Fibroblast of the aortic adventitia (primary cell): ENCODE measurements at regions not wholly inside any gene's neighbourhood (a gene's known extent, or its start where the extent isn't known, plus 50 kb on each side); places are given as distances from the start of the nearest gene placed in this dataset.
A peak's percentile ranks its signal among the peaks of the same experiment; 100 is the strongest.

Experiments used
- DNase-seq: peaks from one replicate; pipeline ENCODE4 v3.0.0-alpha.2; 2010; ENCODE audit warnings: low read depth
- H3K4me3 ChIP-seq: 2 replicates; pipeline ENCODE4 v1.5.1; 2011; ENCODE audit warnings: low read depth, mild to moderate bottlenecking, control low read depth, low read length, moderate library complexity
- TF ChIP-seq, protein P1 (sequence below): IDR thresholded peaks from 2 replicates; pipeline ENCODE4 v1.5.1; 2011; ENCODE audit warnings: mild to moderate bottlenecking, low read length, control low read depth, inconsistent platforms; ENCODE audit not compliant: insufficient read depth

DNA sequence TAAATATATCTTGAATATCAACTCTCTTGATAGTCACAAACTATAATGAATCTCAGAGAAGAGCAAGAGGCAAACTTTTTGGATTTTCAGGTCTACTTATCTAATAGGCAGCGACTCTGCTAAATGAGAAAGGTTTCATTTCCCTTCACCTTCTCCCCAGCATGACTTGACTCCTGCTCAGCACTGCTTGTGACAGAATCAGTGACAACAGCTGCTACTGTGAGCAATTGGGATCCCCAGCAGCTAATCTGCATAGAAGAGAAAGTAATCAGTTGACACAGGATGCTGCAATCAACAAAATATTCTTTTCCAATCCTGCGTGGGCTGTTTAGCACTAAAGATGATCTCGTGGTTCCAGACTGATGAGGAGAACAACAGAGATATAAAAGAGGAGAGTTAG is 205.5 kb downstream of the MMUT start:
- no peak for DNase-seq
- TF ChIP-seq, protein P1, sequence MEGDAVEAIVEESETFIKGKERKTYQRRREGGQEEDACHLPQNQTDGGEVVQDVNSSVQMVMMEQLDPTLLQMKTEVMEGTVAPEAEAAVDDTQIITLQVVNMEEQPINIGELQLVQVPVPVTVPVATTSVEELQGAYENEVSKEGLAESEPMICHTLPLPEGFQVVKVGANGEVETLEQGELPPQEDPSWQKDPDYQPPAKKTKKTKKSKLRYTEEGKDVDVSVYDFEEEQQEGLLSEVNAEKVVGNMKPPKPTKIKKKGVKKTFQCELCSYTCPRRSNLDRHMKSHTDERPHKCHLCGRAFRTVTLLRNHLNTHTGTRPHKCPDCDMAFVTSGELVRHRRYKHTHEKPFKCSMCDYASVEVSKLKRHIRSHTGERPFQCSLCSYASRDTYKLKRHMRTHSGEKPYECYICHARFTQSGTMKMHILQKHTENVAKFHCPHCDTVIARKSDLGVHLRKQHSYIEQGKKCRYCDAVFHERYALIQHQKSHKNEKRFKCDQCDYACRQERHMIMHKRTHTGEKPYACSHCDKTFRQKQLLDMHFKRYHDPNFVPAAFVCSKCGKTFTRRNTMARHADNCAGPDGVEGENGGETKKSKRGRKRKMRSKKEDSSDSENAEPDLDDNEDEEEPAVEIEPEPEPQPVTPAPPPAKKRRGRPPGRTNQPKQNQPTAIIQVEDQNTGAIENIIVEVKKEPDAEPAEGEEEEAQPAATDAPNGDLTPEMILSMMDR = no peak
- H3K4me3 ChIP-seq = no peak overlapping the region

DNA sequence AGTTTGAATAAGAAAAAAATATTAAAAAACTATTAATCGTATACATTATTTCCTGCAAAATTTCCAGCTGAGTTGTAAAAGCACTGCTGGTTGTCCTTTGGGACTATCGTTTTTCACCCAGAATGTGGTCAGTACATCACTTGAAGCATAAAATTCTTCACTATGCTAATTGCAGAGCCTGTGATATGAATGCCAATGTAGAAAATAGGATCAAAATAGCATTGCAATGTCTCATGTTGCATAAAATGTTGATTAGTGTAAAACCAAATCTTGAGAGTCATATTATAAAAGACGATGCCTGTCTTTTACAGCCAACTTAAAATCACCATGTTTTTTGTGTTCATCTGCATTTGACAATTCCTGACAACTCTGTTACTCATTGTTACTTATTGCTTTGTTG is 207.7 kb downstream of the MMUT start:
- TF ChIP-seq, protein P1 = no peak

DNA sequence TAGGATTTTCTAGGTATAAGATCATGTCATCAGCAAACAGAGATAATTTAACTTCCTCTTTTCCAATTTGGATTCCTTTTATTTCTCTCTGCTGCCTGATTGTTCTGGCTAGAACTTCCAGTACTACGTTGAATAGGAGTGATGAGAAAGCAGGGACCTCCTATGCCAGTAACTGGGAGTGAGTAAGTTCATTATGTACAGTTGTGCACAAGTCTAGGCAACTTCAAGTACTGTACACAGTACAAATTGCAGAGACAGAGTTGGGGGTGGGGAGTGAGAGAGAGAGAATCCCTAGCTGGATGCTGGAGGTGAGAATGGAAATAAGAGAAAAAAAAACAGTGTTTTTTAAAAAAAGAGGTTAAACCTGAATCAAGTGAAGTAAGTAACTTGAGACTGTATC is 210.2 kb downstream of the MMUT start:
- peak; percentile 4 for DNase-seq
- no peak overlapping the region for H3K4me3 ChIP-seq
- TF ChIP-seq, protein P1 = no peak

More for the DNA sequence above, 207.7 kb downstream of the MMUT start:
- DNase-seq = no peak
- H3K4me3 ChIP-seq = no peak overlapping the region

DNA sequence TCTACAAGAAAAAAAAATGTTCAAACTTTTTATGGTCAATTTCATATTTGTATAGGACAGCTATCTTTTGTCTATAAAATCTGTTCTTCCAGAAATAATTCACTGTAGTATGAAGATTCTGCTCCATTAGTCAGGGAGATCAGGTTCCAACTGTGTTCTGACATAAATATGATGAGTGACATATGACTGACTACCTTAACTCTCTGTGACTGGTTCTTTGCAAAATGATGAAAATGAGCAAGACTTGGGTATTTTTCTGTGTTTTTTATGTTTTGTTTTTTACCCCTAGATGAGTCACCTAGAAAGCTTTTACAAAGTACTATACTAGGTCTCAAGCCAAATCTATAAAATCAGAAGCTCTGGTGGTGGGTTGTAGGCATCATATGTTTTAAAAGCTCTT is 229.6 kb downstream of the MMUT start:
- H3K4me3 ChIP-seq = no peak overlapping the region
- TF ChIP-seq, protein P1 = no peak
- no peak for DNase-seq

DNA sequence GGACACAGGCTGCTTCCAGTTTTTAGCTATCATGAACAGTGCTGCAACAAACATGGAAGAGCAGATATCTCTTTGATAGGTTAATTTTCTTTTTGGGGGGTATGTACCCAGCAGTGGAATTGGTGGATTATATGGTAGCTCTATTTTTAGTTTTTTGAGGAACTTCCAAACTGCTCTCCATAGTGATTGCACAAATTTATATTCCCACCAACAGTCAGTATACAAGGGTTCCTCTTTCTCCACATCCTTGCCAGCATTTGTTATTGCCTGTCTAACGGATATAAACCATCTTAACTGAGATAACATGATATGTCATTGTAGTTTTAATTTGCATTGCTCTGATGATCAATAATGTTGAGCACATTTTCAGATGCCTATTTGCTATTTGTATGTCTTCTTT is 237.6 kb downstream of the MMUT start:
- H3K4me3 ChIP-seq = no peak overlapping the region
- DNase-seq = no peak
- TF ChIP-seq, protein P1 = no peak

DNA sequence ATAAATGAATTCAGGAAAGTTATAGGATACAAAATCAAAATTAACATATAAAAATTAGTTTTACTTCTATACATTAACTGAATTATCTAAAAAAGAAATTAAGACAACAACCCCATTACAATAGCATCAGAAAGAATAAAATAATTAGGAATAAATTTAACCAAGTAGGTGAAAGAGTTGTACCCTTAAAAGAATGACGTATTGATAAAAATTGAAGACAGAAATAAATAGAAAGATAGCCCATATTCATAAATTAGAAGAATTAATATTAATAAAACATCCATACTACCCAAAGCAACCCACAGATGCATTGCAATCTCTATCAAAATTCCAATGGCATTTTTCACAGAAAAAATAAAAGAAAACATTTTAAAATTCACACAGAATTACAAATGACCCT is 242.8 kb downstream of the MMUT start:
- H3K4me3 ChIP-seq = no peak overlapping the region
- DNase-seq = no peak
- TF ChIP-seq, protein P1 = no peak

DNA sequence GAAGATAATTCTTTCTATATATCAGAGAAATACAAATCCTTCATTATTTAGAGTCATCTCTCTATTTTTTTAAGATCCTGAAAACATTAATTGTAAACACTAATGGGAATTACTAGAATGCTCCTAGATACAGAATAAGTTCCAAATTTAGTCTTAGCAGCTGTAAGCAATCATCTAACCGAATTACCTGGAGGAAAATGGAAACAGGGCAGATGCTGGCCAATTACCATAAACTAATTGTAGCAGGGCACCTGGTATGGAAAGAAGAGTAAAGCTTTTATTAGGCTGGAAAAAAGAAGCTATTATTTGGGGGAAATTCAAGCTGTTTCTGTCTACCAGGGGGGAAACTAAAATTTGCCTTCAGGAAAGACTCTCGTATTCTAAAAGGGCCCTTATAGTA is 257.5 kb downstream of the MMUT start:
- TF ChIP-seq, protein P1 = no peak
- no peak overlapping the region for H3K4me3 ChIP-seq
- DNase-seq = no peak
